ENCODE measurements at regions not wholly inside any gene's neighbourhood (a gene's known extent, or its start where the extent isn't known, plus 50 kb on each side); places are given as distances from the start of the nearest gene placed in this dataset.

- H3K9ac ChIP-seq (ENCODE audit: low read length), result no peak overlapping the region
- H3K4me3 ChIP-seq (replicated peaks in 1 of 2; ENCODE audit: low read depth in 1 of 2, low read length in 2 of 2), result no peak overlapping the region
- H3K9me3 ChIP-seq (ENCODE audit: control insufficient read depth in 1 of 2, insufficient read depth in 1 of 2, low read depth in 1 of 2, low read length in 2 of 2), result no peaks in the 10 kb centered on the region; a peak in 1 of 4 replicates
- BruUV-seq (replicated peaks), result no TSS peak
- H2AFZ ChIP-seq (ENCODE audit: low read depth, low read length, poor library complexity, severe bottlenecking), result no peak overlapping the region
- no peak for DNase-seq (ENCODE audit: low read depth, low spot score)
- ChIA-PET CTCF (no interaction called here), RAD21 (ENCODE audit: low non-redundant PET in 1 of 2, low total read pairs in 2 of 2, uncharacterized antibody in 2 of 2, unreplicated experiment in 2 of 2) (no interaction called here), POLR2A (no interaction called here)
- no peak overlapping the region for H3K4me2 ChIP-seq (ENCODE audit: low read length)
- no peaks in the 10 kb centered on the region for H3K27me3 ChIP-seq (ENCODE audit: insufficient read depth, low read length)
- H3K9me2 ChIP-seq (ENCODE audit: insufficient read depth), result no peaks in the 10 kb centered on the region
- H3K79me2 ChIP-seq (ENCODE audit: insufficient read depth, low read length), result no peaks in the 10 kb centered on the region
- no peaks in the 10 kb centered on the region for H3K4me1 ChIP-seq (ENCODE audit: control insufficient read depth in 1 of 2, insufficient read depth in 2 of 2, low read length in 2 of 2)
- TF ChIP-seq ZNF274 (IDR thresholded peaks at IDR 0.05; ENCODE audit: low read depth, low read length) (no peak), ELF1 (IDR thresholded peaks at IDR 0.05; ENCODE audit: borderline replicate concordance, low read depth) (no peak), ZBTB33 (IDR thresholded peaks at IDR 0.05; ENCODE audit: extremely low read depth, insufficient replicate concordance, low read length) (no peak), EZH2phosphoT487 (IDR thresholded peaks at IDR 0.05; ENCODE audit: borderline replicate concordance) (no peak), JUND (IDR thresholded peaks at IDR 0.05) (no peak), ATF3 (IDR thresholded peaks at IDR 0.05) (no peak), RAD21 (IDR thresholded peaks at IDR 0.05; ENCODE audit: low read depth) (no peak), TCF7L2 (IDR thresholded peaks at IDR 0.05; ENCODE audit: borderline replicate concordance, extremely low read depth, insufficient read depth, insufficient read length) (no peak), FOSL1 (IDR thresholded peaks at IDR 0.05; ENCODE audit: low read depth) (no peak), POLR2A (IDR thresholded peaks at IDR 0.05; ENCODE audit: borderline replicate concordance, extremely low read depth, insufficient read depth, insufficient read length) (no peak), SP1 (IDR thresholded peaks at IDR 0.05; ENCODE audit: low read depth) (no peak), POLR2AphosphoS5 (IDR thresholded peaks at IDR 0.05; ENCODE audit: low read depth, low read length) (no peak), EZH2 (IDR thresholded peaks at IDR 0.05) (no peak), ZFX (IDR thresholded peaks at IDR 0.05) (no peak), CTCF (IDR thresholded peaks at IDR 0.05 in 2 of 3, conservative IDR thresholded peaks at IDR 0.05 in 1 of 3; ENCODE audit: borderline replicate concordance in 1 of 3, insufficient read depth in 1 of 3, low read depth in 2 of 3, low read length in 2 of 3) (no peak)
- no peak overlapping the region for H3K27ac ChIP-seq (ENCODE audit: low read depth, low read length)
- no peaks in the 10 kb centered on the region for H4K20me1 ChIP-seq (ENCODE audit: insufficient read depth)
- intact Hi-C loops (cut with micrococcal nuclease), result no loop called here
- no peak for ATAC-seq
- H3K36me3 ChIP-seq (ENCODE audit: control insufficient read depth in 1 of 2, insufficient read depth in 2 of 2, low read length in 2 of 2), result no peaks in the 10 kb centered on the region
These were observed 261.5 kb upstream of the CLEC14A start for GRCh38 chr14:38517426-38517825.

Measured in HCT116 (cell line).